H9 (cell line): ENCODE measurements at regions not wholly inside any gene's neighbourhood (a gene's known extent, or its start where the extent isn't known, plus 50 kb on each side); places are given as distances from the start of the nearest gene placed in this dataset.

Experiments
- DNase-seq: peaks from one replicate; pipeline ENCODE4 v3.0.0-alpha.2; 2017
- H2AFZ ChIP-seq: one replicate; pipeline ENCODE4 v1.6.1; 2013; ENCODE audit warnings: mild to moderate bottlenecking, low read length, control low read depth, moderate library complexity
- H2AK5ac ChIP-seq: 2 replicates; pipeline ENCODE4 v1.6.1; 2013; ENCODE audit warnings: low read length, control low read depth, mixed read lengths; ENCODE audit not compliant: insufficient read length
- H2BK120ac ChIP-seq: one replicate; pipeline ENCODE4 v1.6.1; 2013; ENCODE audit warnings: low read depth, mild to moderate bottlenecking, low read length, control low read depth, inconsistent platforms; ENCODE audit not compliant: poor library complexity, severe bottlenecking
- H2BK12ac ChIP-seq: 2 replicates; pipeline ENCODE4 v1.6.1; 2013; ENCODE audit warnings: low read length, control low read depth, mixed read lengths, low read depth; ENCODE audit not compliant: insufficient read length
- H2BK15ac ChIP-seq: 2 replicates; pipeline ENCODE4 v1.6.1; 2013; ENCODE audit warnings: low read depth, low read length, control low read depth
- H2BK20ac ChIP-seq: one replicate; pipeline ENCODE4 v1.6.1; 2013; ENCODE audit warnings: low read depth, mild to moderate bottlenecking, low read length, control low read depth, inconsistent platforms; ENCODE audit not compliant: poor library complexity, severe bottlenecking
- H2BK5ac ChIP-seq: 2 replicates; pipeline ENCODE4 v1.6.1; 2013; ENCODE audit warnings: low read length, control low read depth, mixed read lengths; ENCODE audit not compliant: insufficient read length
- H3K14ac ChIP-seq: 2 replicates; pipeline ENCODE4 v1.6.1; 2013; ENCODE audit warnings: low read length, control low read depth; ENCODE audit not compliant: insufficient read depth
- H3K18ac ChIP-seq: 2 replicates; pipeline ENCODE4 v1.6.1; 2013; ENCODE audit warnings: low read depth, mild to moderate bottlenecking, mixed read lengths, low read length, control low read depth; ENCODE audit not compliant: insufficient read length
- H3K23ac ChIP-seq: 2 replicates; pipeline ENCODE4 v1.6.1; 2013; ENCODE audit warnings: low read length, control low read depth, mixed read lengths, low read depth; ENCODE audit not compliant: insufficient read length
- H3K23me2 ChIP-seq: 2 replicates; pipeline ENCODE4 v1.6.1; 2013; ENCODE audit warnings: low read depth, mild to moderate bottlenecking, mixed read lengths, low read length, control low read depth; ENCODE audit not compliant: insufficient read length, poor library complexity, severe bottlenecking
- H3K27ac ChIP-seq: 2 replicates; pipeline ENCODE4 v1.5.1; 2013; ENCODE audit warnings: low read length, control low read depth, mixed read lengths, low read depth; ENCODE audit not compliant: insufficient read length
- H3K27me3 ChIP-seq: 2 replicates; pipeline ENCODE4 v1.6.1; 2013; ENCODE audit warnings: low read length, control low read depth, inconsistent platforms; ENCODE audit not compliant: insufficient read depth
- H3K4ac ChIP-seq: 2 replicates; pipeline ENCODE4 v1.6.1; 2013; ENCODE audit warnings: low read depth, mild to moderate bottlenecking, control low read depth, inconsistent platforms, low read length, moderate library complexity
- H3K4me1 ChIP-seq: 2 replicates; pipeline ENCODE4 v1.6.1; 2013; ENCODE audit warnings: low read length, control low read depth, inconsistent platforms; ENCODE audit not compliant: insufficient read depth
- H3K4me2 ChIP-seq: 2 replicates; pipeline ENCODE4 v1.6.1; 2013; ENCODE audit warnings: low read length, control low read depth, mixed read lengths; ENCODE audit not compliant: insufficient read length, insufficient read depth
- H3K56ac ChIP-seq: 2 replicates; pipeline ENCODE4 v1.6.1; 2013; ENCODE audit warnings: low read depth, mild to moderate bottlenecking, mixed read lengths, low read length, control low read depth; ENCODE audit not compliant: insufficient read length
- H3K79me1 ChIP-seq: 2 replicates; pipeline ENCODE4 v1.6.1; 2013; ENCODE audit warnings: low read depth, mild to moderate bottlenecking, moderate library complexity, low read length, control low read depth, inconsistent platforms; ENCODE audit not compliant: insufficient read depth, poor library complexity, severe bottlenecking
- H3K79me2 ChIP-seq: 2 replicates; pipeline ENCODE4 v1.6.1; 2013; ENCODE audit warnings: low read length, control low read depth, inconsistent platforms; ENCODE audit not compliant: insufficient read depth
- H3K9ac ChIP-seq: 2 replicates; pipeline ENCODE4 v1.6.1; 2013; ENCODE audit warnings: low read length, control low read depth, mixed read lengths; ENCODE audit not compliant: insufficient read length; ENCODE audit errors: extremely low read depth
- H3K9me3 ChIP-seq: one replicate; pipeline ENCODE4 v1.6.1; 2013; ENCODE audit warnings: low read depth, low read length, inconsistent platforms; ENCODE audit not compliant: control insufficient read depth
- H3T11ph ChIP-seq: one replicate; pipeline ENCODE4 v1.6.1; 2013; ENCODE audit warnings: mild to moderate bottlenecking, low read length, control low read depth, inconsistent platforms
- H4K20me1 ChIP-seq: one replicate; pipeline ENCODE4 v1.6.1; 2013; ENCODE audit not compliant: control insufficient read depth, insufficient read length, insufficient read depth
- H4K5ac ChIP-seq: 2 replicates; pipeline ENCODE4 v1.6.1; 2013; ENCODE audit warnings: low read depth, mild to moderate bottlenecking, mixed read lengths, low read length, control low read depth; ENCODE audit not compliant: insufficient read length
- H4K8ac ChIP-seq: replicated peaks from 2 replicates; pipeline ENCODE4 v1.6.1; 2013; ENCODE audit warnings: low read length, control low read depth, mixed read lengths, low read depth; ENCODE audit not compliant: insufficient read length
- H4K91ac ChIP-seq: 2 replicates; pipeline ENCODE4 v1.6.1; 2013; ENCODE audit warnings: low read depth, mild to moderate bottlenecking, moderate library complexity, mixed read lengths, low read length, control low read depth; ENCODE audit not compliant: insufficient read length
- H3K27ac Mint-ChIP-seq, 3 experiments: 2 replicates in 2 of 3; 3 replicates in 1 of 3; pipeline ENCODE4 v1.8.0; 2020 to 2021; ENCODE audit warnings: mixed read lengths in 3 of 3, mild to moderate bottlenecking in 1 of 3, moderate library complexity in 1 of 3
- H3K27me3 Mint-ChIP-seq: 2 replicates; pipeline ENCODE4 v1.8.0; 2021; ENCODE audit warnings: low read depth, mild to moderate bottlenecking, moderate library complexity, mixed read lengths
- H3K36me3 Mint-ChIP-seq, 3 experiments: 2 replicates in 2 of 3; 3 replicates in 1 of 3; pipeline ENCODE4 v1.8.0; 2020 to 2021; ENCODE audit warnings: low read depth in 3 of 3, mixed read lengths in 3 of 3; ENCODE audit not compliant: insufficient read depth in 1 of 3
- H3K4me1 Mint-ChIP-seq, 2 experiments: 2 replicates each; pipeline ENCODE4 v1.8.0; 2020; ENCODE audit warnings: mixed read lengths in 2 of 2
- H3K4me3 Mint-ChIP-seq, 2 experiments: 2 replicates in 1 of 2; 3 replicates in 1 of 2; pipeline ENCODE4 v1.8.0; 2020 to 2021; ENCODE audit warnings: mild to moderate bottlenecking in 2 of 2, mixed read lengths in 2 of 2, moderate library complexity in 1 of 2
- H3K9me3 Mint-ChIP-seq, 2 experiments: 2 replicates in 1 of 2; 3 replicates in 1 of 2; pipeline ENCODE4 v1.8.0; 2020; ENCODE audit warnings: mild to moderate bottlenecking in 2 of 2, mixed read lengths in 2 of 2, moderate library complexity in 1 of 2
- WGBS: extraction: QIAGEN DNeasy Blood & Tissue Kit; methylation state at CpG from one replicate; pipeline ENCODE4 v1.1.7; 2013; ENCODE audit warnings: missing lambda C conversion rate, low lambda C conversion rate, mixed read lengths; ENCODE audit not compliant: insufficient read length; ENCODE audit errors: extremely low coverage; 5-methylcytosine and 5-hydroxymethylcytosine counted together
- TF ChIP-seq, protein P1 (sequence below): fragments of 200-600 bp; sonication (generic); conservative IDR thresholded peaks from 3 replicates; pipeline ENCODE4 v1.8.0; 2021; ENCODE audit warnings: antibody characterized with exemption, mild to moderate bottlenecking

DNA sequence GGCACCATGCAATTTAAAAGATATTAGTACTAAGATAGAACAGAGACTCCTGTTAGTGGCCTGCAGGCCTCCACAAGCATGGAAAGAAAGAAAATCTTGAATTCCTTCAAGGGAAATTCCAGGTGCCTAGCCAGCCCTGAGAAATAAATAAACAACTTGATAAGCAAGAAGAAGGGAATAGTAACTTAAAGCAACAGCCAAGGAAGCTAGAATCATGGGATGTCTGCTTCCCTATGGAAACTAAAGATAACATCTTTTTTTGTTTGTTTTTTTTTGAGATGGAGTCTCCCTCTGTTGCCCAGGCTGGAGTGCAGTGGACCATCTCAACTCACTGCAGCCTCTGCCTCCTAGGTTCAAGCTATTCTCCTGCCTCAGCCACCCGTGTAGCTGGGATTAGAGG is 128.6 kb downstream of the SKIDA1 start:
- no peak overlapping the region for H4K91ac ChIP-seq
- no peak overlapping the region for H3K4me2 ChIP-seq
- TF ChIP-seq, protein P1, sequence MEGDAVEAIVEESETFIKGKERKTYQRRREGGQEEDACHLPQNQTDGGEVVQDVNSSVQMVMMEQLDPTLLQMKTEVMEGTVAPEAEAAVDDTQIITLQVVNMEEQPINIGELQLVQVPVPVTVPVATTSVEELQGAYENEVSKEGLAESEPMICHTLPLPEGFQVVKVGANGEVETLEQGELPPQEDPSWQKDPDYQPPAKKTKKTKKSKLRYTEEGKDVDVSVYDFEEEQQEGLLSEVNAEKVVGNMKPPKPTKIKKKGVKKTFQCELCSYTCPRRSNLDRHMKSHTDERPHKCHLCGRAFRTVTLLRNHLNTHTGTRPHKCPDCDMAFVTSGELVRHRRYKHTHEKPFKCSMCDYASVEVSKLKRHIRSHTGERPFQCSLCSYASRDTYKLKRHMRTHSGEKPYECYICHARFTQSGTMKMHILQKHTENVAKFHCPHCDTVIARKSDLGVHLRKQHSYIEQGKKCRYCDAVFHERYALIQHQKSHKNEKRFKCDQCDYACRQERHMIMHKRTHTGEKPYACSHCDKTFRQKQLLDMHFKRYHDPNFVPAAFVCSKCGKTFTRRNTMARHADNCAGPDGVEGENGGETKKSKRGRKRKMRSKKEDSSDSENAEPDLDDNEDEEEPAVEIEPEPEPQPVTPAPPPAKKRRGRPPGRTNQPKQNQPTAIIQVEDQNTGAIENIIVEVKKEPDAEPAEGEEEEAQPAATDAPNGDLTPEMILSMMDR = no peak
- no peak overlapping the region for H3K14ac ChIP-seq
- H3K79me1 ChIP-seq = no peaks in the 10 kb centered on the region
- H2AFZ ChIP-seq = no peak overlapping the region
- no peak overlapping the region for H3T11ph ChIP-seq
- Mint-ChIP-seq H3K27ac (no peak overlapping the region), H3K36me3 (peaks cover 4 to 10% (median 5%) of the 10 kb centered on the region in 3 experiments; a peak in 6 of 7 replicates), H3K27me3 (no peaks in the 10 kb centered on the region), H3K4me3 (no peak overlapping the region), H3K4me1 (peaks cover 24 to 32% of the 10 kb centered on the region in 2 experiments), H3K9me3 (peaks cover 5 to 6% of the 10 kb centered on the region in 2 experiments; a peak in 4 of 5 replicates)
- H2BK12ac ChIP-seq = no peak overlapping the region
- no peak overlapping the region for H2AK5ac ChIP-seq
- H2BK5ac ChIP-seq = no peak overlapping the region
- H3K9ac ChIP-seq = no peak overlapping the region
- H4K8ac ChIP-seq = no peak overlapping the region
- H2BK15ac ChIP-seq = no peak overlapping the region
- H3K23ac ChIP-seq = no peak overlapping the region
- no peak overlapping the region for H4K5ac ChIP-seq
- H2BK20ac ChIP-seq = no peak overlapping the region
- no peaks in the 10 kb centered on the region for H3K9me3 ChIP-seq
- H2BK120ac ChIP-seq = no peak overlapping the region
- WGBS = no CpG with 5 or more reads among the region's 1 CpG
- H4K20me1 ChIP-seq = no peaks in the 10 kb centered on the region
- H3K79me2 ChIP-seq = no peaks in the 10 kb centered on the region
- no peak for DNase-seq
- no peaks in the 10 kb centered on the region for H3K23me2 ChIP-seq
- H3K4me1 ChIP-seq = peaks cover 3% of the 10 kb centered on the region; the same call in 1 of the 2 replicates
- H3K27me3 ChIP-seq = no peaks in the 10 kb centered on the region
- H3K18ac ChIP-seq = no peak overlapping the region
- no peak overlapping the region for H3K27ac ChIP-seq
- no peak overlapping the region for H3K4ac ChIP-seq
- no peak overlapping the region for H3K56ac ChIP-seq
